ENCODE measurements at regions not wholly inside any gene's neighbourhood (a gene's known extent, or its start where the extent isn't known, plus 50 kb on each side); places are given as distances from the start of the nearest gene placed in this dataset.
"Not testable (repeated sequence)": the region's sequence is repeated elsewhere in the genome, so short reads cannot be mapped to it uniquely, and the experiment has no call there.

DNA sequence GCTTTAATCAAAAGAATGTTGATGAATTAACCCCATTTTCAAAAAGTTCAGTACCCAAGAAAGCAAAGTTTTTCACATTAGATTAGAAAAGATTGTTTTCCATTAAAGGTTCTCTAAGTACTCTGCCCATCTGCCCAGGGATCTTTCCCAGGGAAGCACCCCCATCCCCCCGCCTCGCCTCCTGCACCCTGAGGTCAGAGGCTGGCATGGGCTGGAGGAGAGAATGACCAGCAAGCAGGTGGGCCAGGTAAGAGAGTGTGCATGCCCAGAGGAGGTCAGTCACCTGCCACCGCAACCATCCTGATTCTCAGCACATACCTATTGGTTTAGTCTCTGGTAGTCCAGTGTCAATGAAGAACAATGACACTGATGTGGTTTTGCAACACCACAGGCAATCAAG is 279.4 kb upstream of the ZNF507 start:
- DNase-seq: no peak

DNA sequence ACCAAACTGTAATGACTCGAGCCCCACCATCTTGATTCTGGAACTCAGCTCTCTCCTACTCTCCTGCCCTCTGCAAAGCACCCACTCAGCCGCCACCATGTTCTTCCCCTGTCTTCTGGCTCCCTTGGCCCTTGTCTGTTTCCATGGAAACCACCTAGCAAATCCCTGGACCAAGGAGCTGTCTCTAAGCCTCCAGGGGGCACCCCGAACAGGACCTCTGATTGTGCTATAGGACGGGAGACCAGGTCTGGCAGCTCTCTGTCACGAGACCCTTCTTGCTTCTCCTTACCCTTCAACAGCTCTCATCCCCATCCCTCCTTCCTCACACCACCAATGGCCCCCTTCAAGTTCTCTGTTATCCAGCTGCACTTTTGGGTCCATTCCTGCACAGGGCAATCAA is 277.7 kb upstream of the ZNF507 start:
- no peak for DNase-seq

- DNase-seq: no peak
Observed at GRCh38 chr19:32068793-32069192, 276.6 kb upstream of the ZNF507 start.

GRCh38 chr19:32070101-32070500 is 275.3 kb upstream of the ZNF507 start:
- DNase-seq: no peak

- DNase-seq: no peak
Observed at GRCh38 chr19:32082028-32082427, 263.4 kb upstream of the ZNF507 start.

DNA sequence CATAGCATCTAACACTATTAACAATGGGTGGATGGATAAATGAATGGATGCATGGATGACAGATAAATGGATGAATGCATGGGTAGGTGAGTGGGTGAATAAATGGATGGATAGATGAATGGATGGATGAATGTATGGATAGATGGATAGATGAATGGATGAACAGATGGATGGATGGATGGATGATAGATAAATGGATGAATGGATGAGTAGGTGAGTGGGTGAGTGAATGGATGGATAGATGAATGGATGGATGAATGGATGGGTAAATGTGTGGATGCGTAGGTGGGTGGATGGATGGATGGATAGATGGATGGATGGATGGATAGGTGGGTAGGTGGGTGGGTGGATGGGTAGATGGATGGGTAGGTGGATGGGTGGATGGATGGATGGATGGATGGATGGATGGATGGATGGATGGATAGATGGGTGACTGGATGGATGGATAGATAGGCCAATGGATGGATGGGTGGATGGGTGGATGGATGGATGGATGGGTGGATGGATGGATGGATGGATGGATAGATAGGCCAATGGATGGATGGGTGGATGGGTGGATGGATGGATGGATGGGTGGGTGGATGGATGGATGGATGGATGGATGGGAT is 260.6 kb upstream of the ZNF507 start:
- not testable (repeated sequence) for DNase-seq

DNA sequence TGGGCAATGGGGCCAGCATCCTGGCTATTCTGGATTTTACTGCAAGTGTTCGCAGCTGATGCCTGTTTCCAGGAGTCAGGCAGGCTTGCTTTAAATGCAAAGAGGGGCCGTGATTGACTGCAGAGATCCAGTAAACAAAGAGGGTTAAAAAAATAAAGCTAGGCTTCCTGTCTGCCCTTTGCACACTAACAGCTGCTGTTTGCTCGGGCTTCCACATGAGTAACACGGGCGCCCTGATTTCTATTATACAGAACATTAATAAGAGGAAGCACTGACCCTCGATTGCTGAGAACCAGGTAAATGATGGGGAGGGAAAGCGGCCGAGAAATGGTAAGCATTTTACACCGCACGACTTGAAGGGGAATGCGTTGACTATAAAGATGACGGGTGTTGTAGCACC is 254.2 kb upstream of the ZNF507 start:
- DNase-seq: no peak

DNA sequence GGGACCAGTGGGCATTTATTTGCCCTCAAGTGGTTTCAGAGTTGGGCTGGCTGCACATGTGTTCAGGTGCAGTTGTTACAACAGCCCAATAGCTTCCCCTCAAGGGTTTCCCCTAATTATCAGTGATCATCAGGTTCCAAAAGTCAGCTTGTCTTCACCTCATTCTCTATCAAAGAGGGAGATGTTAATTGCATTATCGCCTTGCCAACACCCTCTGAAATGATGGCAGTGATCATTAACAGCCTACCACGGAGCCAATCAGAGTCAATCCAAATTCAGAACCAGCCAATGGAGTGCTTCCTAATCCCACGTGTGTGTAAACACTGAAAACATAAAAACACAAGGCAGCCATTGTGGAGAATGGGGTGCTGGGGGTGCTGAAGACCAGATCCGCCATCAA is 248.4 kb upstream of the ZNF507 start:
- DNase-seq: no peak

DNA sequence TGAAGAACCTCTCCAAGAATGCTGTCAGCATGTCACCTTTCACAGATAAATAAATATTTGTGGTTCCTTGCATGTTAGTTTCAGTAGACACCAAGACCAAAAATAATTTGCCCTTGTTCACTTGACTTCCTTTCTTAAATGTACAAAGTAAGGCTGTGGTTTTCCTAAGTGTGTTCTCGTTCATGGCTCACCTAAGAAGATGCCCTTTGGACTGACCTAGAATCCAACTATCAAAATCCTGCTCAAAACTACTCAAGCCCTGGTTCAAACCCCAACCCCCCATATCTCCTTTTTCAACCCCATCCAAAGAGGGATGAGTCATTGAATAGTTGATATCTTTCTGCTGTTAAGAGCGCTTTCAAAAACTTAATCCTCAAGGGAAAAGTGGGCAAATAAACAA is 247.8 kb upstream of the ZNF507 start:
- no peak for DNase-seq

- no peak for DNase-seq
Observed at GRCh38 chr19:32098968-32099367, 246.4 kb upstream of the ZNF507 start.

GRCh38 chr19:32101206-32101605 is 244.2 kb upstream of the ZNF507 start:
- no peak for DNase-seq

DNA sequence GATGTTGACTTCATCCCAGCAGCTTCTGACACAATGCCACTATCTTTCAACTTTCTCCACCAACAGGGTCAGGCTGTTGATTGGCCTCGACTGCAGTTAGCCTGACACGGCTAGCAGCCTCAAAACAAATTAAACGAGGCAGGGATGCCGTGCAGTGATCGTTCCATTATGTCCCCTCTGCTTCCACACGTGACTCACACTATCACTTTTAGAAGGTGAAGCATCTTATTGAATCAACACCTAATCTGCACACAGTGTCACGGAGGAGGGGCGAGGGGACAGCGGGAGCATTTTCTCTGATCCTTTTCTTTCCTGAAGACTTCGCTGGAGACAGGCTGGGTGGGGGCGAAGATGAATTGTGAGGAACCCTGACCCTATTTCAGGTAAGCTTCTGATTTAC is 241.9 kb upstream of the ZNF507 start:
- DNase-seq: no peak

- DNase-seq: peak; percentile 82
Observed at GRCh38 chr19:32104153-32104849, 241.1 kb upstream of the ZNF507 start.

DNA sequence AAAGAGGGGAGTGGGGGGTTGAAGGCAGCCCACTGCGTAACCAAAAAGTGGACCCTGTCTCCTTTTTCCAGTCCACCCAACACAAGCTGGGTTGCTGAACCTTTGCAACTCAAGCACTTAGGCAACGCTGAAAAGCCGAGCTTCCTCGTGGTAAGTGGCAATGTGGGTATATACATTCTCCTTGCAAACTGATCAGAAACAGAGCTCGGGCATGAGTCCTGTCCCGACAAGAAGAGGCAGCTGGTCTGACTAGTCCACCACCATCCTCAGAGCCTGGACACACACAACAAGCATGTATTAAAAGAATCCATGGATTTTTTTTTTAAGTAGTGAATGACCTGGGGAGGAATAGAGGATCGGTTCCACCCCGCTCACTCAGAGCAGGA is 240.6 kb upstream of the ZNF507 start:
- DNase-seq: no peak

GRCh38 chr19:32105527-32106310 is 239.7 kb upstream of the ZNF507 start:
- no peak for DNase-seq

DNA sequence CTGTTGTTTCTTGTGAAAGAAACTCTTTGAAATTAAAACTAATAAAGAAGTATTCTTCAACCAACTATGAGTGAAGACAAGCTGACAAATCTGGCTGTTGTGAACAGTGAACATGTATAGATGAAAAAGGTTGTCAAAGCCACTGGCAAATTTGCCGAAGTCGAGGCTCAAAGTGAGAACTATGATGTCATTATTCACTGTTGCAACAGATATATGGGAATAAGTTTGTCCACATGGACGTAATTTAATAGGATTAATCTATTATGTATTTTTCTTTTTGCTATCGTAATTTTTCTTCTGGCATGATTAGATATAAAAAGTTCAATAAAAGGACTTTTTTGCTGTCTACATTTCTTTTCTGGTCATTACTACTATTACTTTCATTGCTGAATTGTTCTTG is 223.2 kb upstream of the ZNF507 start:
- no peak for DNase-seq

GRCh38 chr19:32123355-32123940 is 222.0 kb upstream of the ZNF507 start:
- DNase-seq: no peak

DNA sequence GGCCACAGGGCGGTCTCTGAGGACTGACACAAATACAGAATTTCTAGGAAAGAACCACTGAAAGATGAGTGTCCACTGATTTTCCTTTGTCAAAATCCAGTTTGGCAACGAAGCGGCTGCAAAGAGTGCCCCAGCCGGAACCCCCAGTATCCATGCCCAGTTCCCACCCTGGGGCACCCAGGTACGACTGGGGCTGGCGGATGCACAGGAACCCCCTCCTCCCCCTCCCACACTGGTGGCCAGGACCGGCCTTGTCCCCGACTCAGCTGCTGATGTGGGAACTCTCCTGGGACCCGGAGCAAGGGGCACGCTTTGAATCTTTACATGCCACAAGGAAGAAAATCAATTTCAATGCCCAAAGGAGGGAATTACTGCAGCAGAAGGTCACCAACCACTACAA is 220.8 kb upstream of the ZNF507 start:
- no peak for DNase-seq

DNA sequence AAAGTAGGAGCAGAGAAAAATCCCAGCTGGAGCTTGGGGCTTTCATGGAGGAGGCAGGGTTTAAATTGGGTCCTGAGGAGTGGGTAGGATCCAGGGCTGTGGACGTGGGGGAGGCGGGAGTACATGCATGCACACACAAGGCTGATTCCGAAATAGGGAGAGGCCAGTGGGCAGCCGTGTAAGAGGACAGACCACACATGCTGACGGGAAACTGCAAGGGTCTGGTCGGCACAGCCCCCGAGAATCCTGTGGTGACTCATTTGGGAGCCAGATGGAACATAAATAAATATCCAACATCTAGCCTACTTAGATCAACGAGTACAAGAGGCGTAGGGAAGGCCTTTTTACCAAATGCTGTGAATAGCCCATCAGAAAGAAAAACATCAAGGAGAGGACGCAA is 216.3 kb upstream of the ZNF507 start:
- DNase-seq: no peak

GRCh38 chr19:32130332-32130731 is 215.1 kb upstream of the ZNF507 start:
- DNase-seq: no peak

DNA sequence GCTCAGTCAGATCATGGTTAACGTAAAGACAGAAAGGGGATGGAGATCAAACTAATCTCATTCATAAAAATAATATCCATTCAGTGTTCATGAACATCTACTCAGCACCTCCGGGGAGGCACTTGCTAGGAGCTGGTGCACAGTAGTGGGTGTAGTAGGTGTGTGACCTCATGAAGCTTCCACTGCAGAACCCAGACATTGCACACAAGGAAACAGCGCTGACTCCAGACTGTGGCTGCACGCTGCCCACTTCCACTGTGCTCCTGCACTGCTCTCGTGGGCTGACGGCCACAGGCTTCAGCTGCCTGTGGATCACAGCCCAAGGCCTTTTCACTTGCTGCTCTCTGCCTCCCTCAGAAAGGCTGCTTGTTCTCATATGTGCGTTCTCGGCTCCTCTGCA is 214.4 kb upstream of the ZNF507 start:
- no peak for DNase-seq

GRCh38 chr19:32138416-32138815 is 207.0 kb upstream of the ZNF507 start:
- no peak for DNase-seq

- no peak for DNase-seq
Observed at GRCh38 chr19:32141840-32142511, 203.4 kb upstream of the ZNF507 start.

Measured in kidney glomerular epithelial cell (primary cell).